ENCODE measurements at regions not wholly inside any gene's neighbourhood (a gene's known extent, or its start where the extent isn't known, plus 50 kb on each side); places are given as distances from the start of the nearest gene placed in this dataset.

DNA sequence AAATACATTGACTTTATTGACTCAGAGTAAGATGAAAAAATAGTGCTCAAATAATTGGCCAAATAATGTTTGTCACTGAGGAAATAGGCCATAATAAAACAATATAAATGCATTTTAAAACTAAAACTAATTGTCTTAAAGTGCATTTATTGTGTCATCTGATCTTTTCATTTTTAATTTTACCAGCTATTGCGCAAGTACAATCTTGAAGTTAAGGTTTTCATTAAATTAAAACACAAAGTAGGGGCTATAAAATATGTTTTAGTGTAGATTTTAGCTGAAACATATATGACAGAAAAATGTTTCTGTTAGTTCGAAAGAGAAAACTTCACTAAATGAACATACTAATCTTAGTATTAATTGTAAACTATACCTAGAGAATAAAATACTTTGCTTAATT is 832.8 kb downstream of the FSCB start:
- TF ChIP-seq CTCF (conservative IDR thresholded peaks at IDR 0.05; ENCODE audit: low read depth, low read length) (no peak), EZH2 (IDR thresholded peaks at IDR 0.05; ENCODE audit: borderline replicate concordance, low read depth, low read length, poor library complexity, severe bottlenecking) (no peak)
